Stomach smooth muscle (tissue), 2 donors: ENCODE measurements at regions not wholly inside any gene's neighbourhood (a gene's known extent, or its start where the extent isn't known, plus 50 kb on each side); places are given as distances from the start of the nearest gene placed in this dataset.

Experiments used
- H3K27ac ChIP-seq: one replicate; pipeline ENCODE4 v1.7.0; 2013; ENCODE audit warnings: mild to moderate bottlenecking, low read length, inconsistent platforms
- H3K27me3 ChIP-seq, 2 donors: one replicate each; pipeline ENCODE4 v1.7.0; 2013; ENCODE audit warnings: low read length in 2 of 2; ENCODE audit not compliant: insufficient read depth in 2 of 2, control insufficient read depth in 1 of 2
- H3K36me3 ChIP-seq, 2 donors: one replicate each; pipeline ENCODE4 v1.7.0; 2013; ENCODE audit warnings: low read length in 2 of 2; ENCODE audit not compliant: control insufficient read depth in 2 of 2, insufficient read depth in 2 of 2
- H3K4me1 ChIP-seq: one replicate; pipeline ENCODE4 v1.7.0; 2013; ENCODE audit warnings: low read length; ENCODE audit not compliant: control insufficient read depth, insufficient read depth
- H3K4me3 ChIP-seq, 2 donors: one replicate each; pipeline ENCODE4 v1.7.0; 2013; ENCODE audit warnings: low read length in 2 of 2
- H3K9ac ChIP-seq, 2 donors: one replicate each; pipeline ENCODE4 v1.7.0; 2013; ENCODE audit warnings: low read length in 2 of 2, mild to moderate bottlenecking in 1 of 2
- H3K9me3 ChIP-seq, 2 donors: one replicate each; pipeline ENCODE4 v1.7.0; 2013; ENCODE audit warnings: low read length in 2 of 2; ENCODE audit not compliant: control insufficient read depth in 2 of 2
- donor health status: healthy.
- donor health status: Pancreatic carcinoma.

DNA sequence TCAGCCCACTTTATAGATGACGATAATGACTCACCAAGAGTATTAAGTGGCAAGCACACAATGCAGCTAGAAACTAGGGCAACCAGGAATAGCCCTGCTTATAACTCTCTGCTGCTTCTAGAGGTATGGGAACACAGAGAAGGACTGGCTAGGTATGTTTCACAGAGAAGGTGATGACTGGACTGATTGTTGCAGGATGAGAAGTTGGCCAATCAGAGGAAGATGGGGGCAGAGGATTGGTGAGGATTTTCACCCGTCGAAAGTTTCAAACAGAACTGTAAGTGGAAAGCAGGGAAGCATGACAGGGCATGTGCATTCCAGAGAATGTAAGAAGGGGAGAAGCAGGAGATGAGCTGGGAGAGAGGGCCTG is 222.4 kb upstream of the JUN start:
- Histone ChIP-seq H3K4me1 (peaks cover 3% of the 10 kb centered on the region), H3K9me3 (no peaks in the 10 kb centered on the region), H3K27ac (no peak overlapping the region), H3K4me3 (no peak overlapping the region), H3K9ac (no peak overlapping the region), H3K36me3 (no peaks in the 10 kb centered on the region), H3K27me3 (no peaks in the 10 kb centered on the region)

DNA sequence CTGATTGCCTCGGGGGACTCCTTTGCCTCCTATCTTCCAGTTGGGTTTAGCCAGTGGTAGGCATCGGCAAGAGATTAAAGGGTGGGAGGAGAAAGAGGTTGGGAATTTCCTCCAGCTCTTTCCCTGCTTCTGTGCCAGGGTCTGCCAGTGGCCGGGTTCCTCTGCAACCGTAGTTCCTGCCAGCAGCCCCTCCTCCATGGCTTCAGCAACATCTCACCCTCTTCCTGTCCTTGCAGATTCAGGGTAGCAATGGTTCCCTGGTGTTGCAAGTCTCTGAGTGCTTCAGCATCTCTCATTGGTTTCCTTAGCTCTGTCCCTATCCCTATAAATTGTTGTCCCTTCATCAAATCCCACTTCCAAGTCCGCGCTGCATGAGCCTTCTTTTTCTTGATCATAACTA is 223.1 kb upstream of the JUN start:
- no peak overlapping the region for H3K9ac ChIP-seq
- H3K4me1 ChIP-seq = peaks cover 3% of the 10 kb centered on the region
- H3K27ac ChIP-seq = no peak overlapping the region
- H3K36me3 ChIP-seq = no peaks in the 10 kb centered on the region
- H3K4me3 ChIP-seq = no peak overlapping the region
- no peaks in the 10 kb centered on the region for H3K27me3 ChIP-seq
- H3K9me3 ChIP-seq = no peaks in the 10 kb centered on the region

DNA sequence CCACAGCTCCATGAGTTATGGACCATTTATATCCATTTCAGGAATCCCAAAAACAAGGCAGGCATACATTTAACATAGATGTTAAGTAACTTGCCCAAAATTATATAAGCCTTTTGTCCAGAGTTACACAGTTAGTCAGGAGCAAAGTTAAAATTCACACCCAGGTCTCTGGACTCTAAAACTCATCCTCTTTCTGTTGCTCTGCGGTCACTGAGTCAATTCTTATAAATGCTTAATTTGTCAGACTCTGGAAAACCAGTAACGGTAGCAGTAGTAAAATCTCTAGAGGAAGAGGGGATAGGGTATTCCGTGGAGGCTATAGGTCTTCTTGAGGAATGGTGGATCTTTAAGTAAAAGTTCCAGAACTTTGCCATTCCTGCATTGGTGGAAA is 223.6 kb upstream of the JUN start:
- Histone ChIP-seq H3K4me1 (peaks cover 3% of the 10 kb centered on the region), H3K9ac (no peak overlapping the region)

DNA sequence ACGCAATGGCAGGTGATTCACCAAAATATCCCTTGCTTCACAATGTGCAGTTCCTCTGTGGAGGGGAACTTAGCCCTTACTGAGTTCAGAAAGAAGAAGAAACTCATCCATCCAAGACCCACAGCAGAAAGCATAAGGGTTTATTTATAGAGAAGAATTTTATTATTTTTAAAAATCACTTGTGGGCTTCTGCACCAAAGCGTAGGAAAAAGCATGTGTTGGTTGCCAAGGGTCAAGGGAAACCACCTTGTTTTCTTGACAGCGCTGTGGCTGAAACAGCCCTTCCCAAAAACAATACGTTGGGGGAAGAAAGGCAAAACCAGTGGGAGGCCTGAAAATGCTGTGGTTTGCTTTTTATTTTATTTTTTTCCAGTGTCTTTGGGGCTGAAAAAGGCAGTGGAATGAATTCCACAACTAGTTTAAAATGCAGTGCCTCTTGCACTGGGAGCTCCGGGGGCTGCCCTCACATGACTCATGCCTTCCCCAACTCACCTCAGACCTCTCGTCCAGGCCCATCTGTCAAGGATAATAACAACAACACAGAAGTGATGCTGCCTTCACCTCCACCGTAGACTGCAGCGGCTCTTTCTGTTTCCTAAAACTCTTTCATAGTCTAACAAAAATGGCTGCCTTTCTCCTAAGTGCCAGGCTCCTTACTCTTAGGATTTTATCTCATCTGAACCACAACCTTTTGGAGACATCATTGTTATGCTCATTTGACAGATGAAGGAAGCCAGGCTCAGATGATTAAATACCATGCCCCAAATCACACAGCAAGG is 224.2 kb upstream of the JUN start:
- Histone ChIP-seq H3K27ac (no peak overlapping the region), H3K9me3 (no peaks in the 10 kb centered on the region), H3K36me3 (no peaks in the 10 kb centered on the region), H3K4me3 (no peak overlapping the region), H3K9ac (no peak overlapping the region), H3K4me1 (peaks cover 4% of the 10 kb centered on the region), H3K27me3 (no peaks in the 10 kb centered on the region)

More for the DNA sequence above, 223.6 kb upstream of the JUN start:
- Histone ChIP-seq H3K4me3 (no peak overlapping the region), H3K27ac (no peak overlapping the region), H3K36me3 (no peaks in the 10 kb centered on the region), H3K27me3 (no peaks in the 10 kb centered on the region), H3K9me3 (no peaks in the 10 kb centered on the region)

DNA sequence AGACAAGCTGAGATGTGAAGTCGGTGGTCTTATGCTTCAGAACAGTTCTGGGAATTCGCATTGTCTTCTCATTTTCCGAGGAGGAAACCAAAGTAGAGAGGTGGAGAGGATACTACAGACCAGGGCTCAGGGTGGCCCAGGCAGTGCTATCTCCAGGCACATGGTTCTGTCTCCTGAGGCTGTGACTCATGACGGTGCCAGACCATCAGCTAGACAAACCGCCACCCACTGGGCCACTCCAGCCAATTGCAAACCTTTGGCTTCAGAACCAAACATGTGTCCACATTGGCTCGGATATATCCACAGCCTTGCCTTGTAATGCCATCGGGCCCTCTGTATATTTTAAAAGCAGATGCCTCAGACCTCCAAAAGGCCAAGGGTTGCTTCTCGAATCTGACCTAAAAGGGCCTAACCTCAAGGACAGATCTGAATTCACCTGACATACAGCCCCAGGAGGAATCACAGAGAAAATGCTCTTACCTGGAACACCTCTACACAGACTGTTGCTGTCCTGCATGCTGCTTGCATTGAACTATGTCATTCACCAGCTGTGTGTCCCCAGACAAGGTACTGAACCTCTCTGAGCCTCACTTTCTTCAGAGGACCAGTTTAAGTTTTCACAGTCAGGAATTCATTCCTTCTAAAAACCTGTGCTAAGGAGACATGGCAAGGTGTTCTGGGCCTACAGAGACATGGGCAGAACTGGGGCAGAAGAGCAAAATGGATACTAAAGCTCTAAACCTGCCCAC is 224.9 kb upstream of the JUN start:
- no peak overlapping the region for H3K27ac ChIP-seq
- H3K4me1 ChIP-seq = peaks cover 11% of the 10 kb centered on the region
- H3K4me3 ChIP-seq = no peak overlapping the region
- H3K27me3 ChIP-seq = no peaks in the 10 kb centered on the region
- no peaks in the 10 kb centered on the region for H3K36me3 ChIP-seq
- H3K9me3 ChIP-seq = no peaks in the 10 kb centered on the region
- H3K9ac ChIP-seq = no peak overlapping the region

DNA sequence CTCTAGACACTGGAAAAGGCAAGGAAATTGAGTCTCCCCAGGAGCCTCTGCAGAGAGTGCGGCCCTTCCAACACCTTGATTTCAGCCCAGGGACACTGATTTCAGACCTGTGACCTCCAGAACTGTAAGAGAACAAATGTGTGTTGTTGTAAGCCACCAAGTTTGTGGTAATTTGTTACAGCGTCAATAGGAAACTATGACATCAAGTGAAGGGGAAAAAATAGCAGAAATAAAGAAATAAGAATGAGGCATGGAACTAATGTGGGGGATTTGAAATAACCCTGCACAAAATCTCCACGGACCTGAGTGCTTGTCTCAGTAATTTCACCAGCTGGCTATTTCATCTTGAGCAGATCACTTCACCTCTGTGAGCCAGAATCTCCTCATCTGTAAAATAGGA is 227.8 kb upstream of the JUN start:
- Histone ChIP-seq H3K27ac (no peak overlapping the region), H3K4me3 (no peak overlapping the region), H3K9me3 (no peaks in the 10 kb centered on the region), H3K36me3 (no peaks in the 10 kb centered on the region), H3K27me3 (no peaks in the 10 kb centered on the region), H3K9ac (no peak overlapping the region), H3K4me1 (peaks cover 12% of the 10 kb centered on the region)

DNA sequence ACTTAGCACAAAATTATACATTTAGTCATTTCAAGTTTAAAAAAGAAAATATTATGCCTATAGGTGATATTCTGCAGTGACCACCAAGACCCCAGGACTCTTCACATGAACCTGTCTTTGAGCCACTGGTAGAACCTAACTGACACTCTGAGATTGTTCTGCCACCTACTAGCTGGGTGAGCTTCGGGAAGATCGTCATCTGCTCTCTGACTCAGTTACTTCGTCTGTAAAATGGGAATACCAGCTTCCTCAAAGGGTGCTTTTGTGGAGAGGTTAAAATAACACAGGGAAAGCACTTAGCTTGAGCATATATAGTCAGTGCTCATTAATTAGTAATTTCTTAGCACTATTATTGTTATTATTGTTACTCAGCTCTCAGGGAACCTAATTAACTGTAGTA is 228.5 kb upstream of the JUN start:
- H3K4me3 ChIP-seq = no peak overlapping the region
- H3K9me3 ChIP-seq = no peaks in the 10 kb centered on the region
- H3K27ac ChIP-seq = no peak overlapping the region
- peaks cover 12% of the 10 kb centered on the region for H3K4me1 ChIP-seq
- H3K36me3 ChIP-seq = no peaks in the 10 kb centered on the region
- H3K27me3 ChIP-seq = no peaks in the 10 kb centered on the region
- H3K9ac ChIP-seq = no peak overlapping the region

DNA sequence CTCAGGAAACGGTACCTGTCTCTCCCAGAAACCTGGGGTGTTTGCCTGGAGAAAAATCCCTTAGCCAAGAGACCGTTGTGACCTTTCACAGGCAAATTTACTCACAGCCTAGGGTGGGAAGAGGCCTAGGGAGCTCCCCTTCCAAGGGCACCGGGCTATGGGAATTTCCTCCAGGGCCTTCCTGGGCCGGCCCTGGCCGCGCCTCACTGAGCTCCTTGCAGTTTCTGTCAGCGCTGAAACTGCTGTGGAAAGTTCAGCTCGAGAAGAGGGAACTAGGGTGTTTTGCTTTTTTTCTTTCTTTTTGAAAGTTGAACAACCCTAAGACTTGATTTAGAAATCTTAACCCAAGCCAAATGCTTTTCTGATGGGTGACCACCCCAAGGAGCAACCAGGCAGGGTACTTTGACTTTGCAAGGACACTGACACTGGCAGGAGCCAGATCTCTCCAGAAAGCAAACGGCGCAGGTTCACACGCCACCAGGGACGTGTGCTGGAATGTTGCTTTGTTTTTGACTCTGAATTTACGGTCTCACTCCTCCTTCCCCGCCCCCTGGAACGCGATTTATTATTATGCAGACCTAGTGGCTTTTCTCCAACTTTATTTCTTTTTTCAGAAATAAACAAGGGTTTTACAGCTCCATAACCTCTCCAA is 229.6 kb upstream of the JUN start:
- peak overlapping the region; percentile 33 to 64 for H3K4me3 ChIP-seq
- H3K27ac ChIP-seq = peak overlapping the region; percentile 88
- H3K9me3 ChIP-seq = peaks cover 0 to 4% of the 10 kb centered on the region in 2 donors
- H3K27me3 ChIP-seq = no peaks in the 10 kb centered on the region
- H3K4me1 ChIP-seq = peaks cover 10% of the 10 kb centered on the region
- peak overlapping the region; percentile 11 to 82 for H3K9ac ChIP-seq
- no peaks in the 10 kb centered on the region for H3K36me3 ChIP-seq

DNA sequence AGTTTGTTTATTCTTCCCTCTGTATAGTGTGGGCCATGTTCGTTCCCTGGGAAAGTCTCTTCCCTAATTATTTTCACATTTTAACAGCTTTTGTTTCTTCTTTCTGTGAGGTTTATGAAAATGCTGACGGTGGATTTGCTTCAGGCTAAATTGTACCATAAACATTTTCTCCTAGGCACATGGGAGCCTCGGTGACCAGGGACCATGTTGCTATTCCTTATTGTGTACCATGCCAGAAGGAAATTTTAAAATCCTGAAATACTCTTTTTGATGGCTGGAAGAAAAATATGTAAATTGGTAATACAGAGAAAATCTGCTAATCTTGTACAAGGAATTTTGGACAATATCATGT is 230.1 kb upstream of the JUN start:
- peak overlapping the region; percentile 33 to 64 for H3K4me3 ChIP-seq
- H3K27ac ChIP-seq = peak overlapping the region; percentile 88
- no peaks in the 10 kb centered on the region for H3K36me3 ChIP-seq
- peak overlapping the region; percentile 11 to 82 for H3K9ac ChIP-seq
- peaks cover 10% of the 10 kb centered on the region for H3K4me1 ChIP-seq
- peaks cover 0 to 4% of the 10 kb centered on the region in 2 donors for H3K9me3 ChIP-seq
- no peaks in the 10 kb centered on the region for H3K27me3 ChIP-seq

DNA sequence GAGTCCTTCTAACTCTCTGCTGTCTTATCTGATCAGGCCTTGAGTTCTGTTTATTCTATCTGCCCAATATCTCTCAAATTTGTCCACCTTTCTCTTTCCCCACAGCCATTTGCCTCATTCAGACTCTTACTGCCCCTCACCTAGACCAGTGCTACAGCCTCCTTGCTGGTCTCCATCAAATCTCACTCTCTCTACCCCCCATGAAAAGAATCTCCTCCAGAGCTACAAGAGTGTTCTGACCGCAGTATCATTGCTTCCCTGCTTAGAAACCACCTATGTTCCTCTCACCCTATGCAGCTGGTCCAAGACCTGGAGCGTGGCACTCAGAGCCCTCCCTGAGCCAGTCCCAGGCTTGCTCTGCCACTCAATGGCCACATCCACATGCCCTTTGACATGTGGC is 231.0 kb upstream of the JUN start:
- H3K9ac ChIP-seq = no peak overlapping the region
- no peak overlapping the region for H3K4me3 ChIP-seq
- H3K4me1 ChIP-seq = peaks cover 13% of the 10 kb centered on the region
- peaks cover 0 to 4% of the 10 kb centered on the region in 2 donors for H3K9me3 ChIP-seq
- no peaks in the 10 kb centered on the region for H3K27me3 ChIP-seq
- no peak overlapping the region for H3K27ac ChIP-seq
- no peaks in the 10 kb centered on the region for H3K36me3 ChIP-seq

DNA sequence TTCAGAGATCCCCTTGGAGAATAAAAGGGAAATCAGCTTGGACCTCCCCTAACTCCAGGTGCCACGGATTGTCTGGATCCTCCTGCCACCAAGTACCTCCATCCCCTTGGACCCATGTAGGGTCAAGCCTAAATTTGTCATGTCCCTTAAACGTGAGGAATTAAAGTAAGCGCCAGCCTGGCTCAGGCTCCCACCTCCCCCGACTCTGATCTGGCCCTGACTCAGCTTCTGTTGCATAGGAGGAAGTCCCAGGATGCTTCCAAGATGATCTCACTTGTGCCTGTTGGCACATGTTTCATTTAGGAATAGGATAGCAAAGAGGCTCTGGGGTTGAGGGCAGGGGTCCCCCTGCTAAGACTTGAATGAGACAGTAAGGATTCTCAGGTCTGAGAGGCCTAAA is 231.9 kb upstream of the JUN start:
- Histone ChIP-seq H3K27ac (no peak overlapping the region), H3K9me3 (peaks cover 0 to 4% of the 10 kb centered on the region in 2 donors), H3K4me1 (peaks cover 21% of the 10 kb centered on the region)

More for the DNA sequence above, 231.9 kb upstream of the JUN start:
- no peaks in the 10 kb centered on the region for H3K36me3 ChIP-seq
- H3K9ac ChIP-seq = no peak overlapping the region
- no peaks in the 10 kb centered on the region for H3K27me3 ChIP-seq
- no peak overlapping the region for H3K4me3 ChIP-seq
